C4-2B (cell line): ENCODE measurements at regions not wholly inside any gene's neighbourhood (a gene's known extent, or its start where the extent isn't known, plus 50 kb on each side); places are given as distances from the start of the nearest gene placed in this dataset.

ENCODE experiments used
- H3K27ac ChIP-seq: fragments of 450-650 bp; 2 replicates; pipeline ENCODE4 v1.5.1; 2017
- ZFX ChIP-seq: fragments of 450-650 bp; IDR thresholded peaks from 2 replicates; pipeline ENCODE4 v1.6.1; 2017
- TF ChIP-seq, protein P1 (sequence below): fragments of 450-650 bp; conservative IDR thresholded peaks from 2 replicates; pipeline ENCODE4 v1.5.1; 2017; ENCODE audit warnings: mild to moderate bottlenecking

DNA sequence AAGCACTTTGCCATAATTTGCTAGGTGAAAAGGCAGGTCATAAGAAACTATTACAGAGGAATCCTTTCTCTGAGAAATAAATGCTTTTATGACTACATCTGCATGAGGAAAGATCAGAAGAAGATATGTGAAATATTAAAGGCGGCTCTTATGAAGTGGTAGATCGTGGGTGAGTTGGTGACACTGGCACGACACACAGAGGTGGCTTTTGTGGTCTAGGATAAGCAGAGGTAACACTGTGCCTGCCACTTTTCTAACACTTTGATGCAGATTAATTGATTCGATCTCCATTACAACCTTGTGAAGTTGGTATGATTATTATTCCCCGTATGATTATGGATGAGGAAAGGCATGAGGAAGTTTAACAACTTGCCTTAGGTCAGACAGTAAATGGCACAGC lies 60.0 kb upstream of the ELK3 start:
- H3K27ac ChIP-seq = no peak overlapping the region

DNA sequence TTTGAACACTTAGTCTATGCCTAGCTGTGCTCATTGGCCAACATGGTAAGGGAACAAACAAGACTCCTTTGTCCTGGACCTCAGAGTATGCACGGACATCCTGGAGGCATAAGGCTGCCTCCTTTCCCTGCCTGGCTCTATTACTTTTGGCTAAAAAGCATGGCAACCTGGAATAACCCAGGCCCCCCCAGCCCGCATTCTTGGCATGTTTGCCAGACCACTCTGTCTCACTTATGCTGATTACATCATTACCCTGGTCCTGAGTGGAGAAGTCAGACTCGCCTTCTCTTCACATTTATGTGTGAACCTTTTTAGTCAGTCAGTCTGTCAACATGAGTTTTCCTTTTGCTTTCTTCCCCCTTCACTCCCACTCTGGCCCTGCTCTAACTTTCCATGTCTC lies 58.0 kb upstream of the ELK3 start:
- no peak for TF ChIP-seq ZFX
- TF ChIP-seq, protein P1, sequence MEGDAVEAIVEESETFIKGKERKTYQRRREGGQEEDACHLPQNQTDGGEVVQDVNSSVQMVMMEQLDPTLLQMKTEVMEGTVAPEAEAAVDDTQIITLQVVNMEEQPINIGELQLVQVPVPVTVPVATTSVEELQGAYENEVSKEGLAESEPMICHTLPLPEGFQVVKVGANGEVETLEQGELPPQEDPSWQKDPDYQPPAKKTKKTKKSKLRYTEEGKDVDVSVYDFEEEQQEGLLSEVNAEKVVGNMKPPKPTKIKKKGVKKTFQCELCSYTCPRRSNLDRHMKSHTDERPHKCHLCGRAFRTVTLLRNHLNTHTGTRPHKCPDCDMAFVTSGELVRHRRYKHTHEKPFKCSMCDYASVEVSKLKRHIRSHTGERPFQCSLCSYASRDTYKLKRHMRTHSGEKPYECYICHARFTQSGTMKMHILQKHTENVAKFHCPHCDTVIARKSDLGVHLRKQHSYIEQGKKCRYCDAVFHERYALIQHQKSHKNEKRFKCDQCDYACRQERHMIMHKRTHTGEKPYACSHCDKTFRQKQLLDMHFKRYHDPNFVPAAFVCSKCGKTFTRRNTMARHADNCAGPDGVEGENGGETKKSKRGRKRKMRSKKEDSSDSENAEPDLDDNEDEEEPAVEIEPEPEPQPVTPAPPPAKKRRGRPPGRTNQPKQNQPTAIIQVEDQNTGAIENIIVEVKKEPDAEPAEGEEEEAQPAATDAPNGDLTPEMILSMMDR = no peak
- H3K27ac ChIP-seq = no peak overlapping the region

More for the DNA sequence above, 60.0 kb upstream of the ELK3 start:
- no peak for TF ChIP-seq ZFX
- TF ChIP-seq, protein P1 = no peak

DNA sequence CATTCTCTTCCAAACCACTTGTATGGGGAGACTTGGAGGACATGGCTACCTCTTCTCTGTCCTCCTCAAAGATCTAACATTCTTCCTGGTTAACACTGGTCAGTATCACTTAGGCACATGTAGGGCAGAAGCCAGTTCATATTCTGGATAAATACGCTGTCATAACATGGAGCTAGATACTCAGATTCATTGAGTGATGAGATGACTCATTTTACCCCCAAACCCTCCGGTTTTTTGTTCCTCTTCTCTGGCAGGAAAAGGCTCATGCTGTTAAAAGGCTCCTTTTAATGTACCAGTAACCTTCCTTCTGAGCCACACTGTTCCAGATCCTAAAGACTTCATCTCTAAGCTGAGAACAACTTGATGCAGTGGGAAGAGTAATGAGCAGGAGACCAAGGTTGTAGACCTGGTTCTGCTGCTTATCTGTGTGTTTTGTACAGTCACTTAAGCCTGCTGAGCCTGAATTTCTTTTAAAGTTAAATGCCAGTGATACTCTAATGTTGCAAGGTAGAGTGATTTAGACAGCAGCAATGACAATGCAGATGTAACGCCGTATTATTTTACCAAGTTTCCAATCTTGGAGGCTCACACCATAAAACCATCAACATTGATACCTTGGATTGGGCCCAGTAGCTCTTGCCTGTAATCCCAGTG lies 57.3 kb upstream of the ELK3 start:
- H3K27ac ChIP-seq = no peak overlapping the region
- TF ChIP-seq ZFX = no peak
- TF ChIP-seq, protein P1 = no peak

DNA sequence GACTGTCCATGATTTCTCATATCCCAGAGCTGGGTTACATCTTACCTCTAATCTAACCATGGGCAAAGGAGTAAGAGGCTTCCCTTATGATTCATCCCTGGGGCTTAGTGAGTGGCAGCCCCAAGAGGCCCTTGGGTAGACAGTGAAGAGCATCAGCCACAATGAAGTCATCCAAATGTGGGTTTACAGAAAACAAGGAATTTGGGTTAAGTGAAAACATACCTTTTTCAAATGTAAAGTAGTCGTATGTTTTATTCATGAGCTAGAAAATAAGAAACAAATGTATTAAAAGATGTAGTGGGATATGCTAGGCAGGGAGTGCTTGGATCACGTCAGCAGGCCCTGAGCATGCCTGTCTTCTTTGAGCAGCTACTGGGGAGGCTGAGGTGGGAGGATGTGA lies 54.0 kb upstream of the ELK3 start:
- no peak for TF ChIP-seq ZFX
- TF ChIP-seq, protein P1 = no peak
- H3K27ac ChIP-seq = no peak overlapping the region

DNA sequence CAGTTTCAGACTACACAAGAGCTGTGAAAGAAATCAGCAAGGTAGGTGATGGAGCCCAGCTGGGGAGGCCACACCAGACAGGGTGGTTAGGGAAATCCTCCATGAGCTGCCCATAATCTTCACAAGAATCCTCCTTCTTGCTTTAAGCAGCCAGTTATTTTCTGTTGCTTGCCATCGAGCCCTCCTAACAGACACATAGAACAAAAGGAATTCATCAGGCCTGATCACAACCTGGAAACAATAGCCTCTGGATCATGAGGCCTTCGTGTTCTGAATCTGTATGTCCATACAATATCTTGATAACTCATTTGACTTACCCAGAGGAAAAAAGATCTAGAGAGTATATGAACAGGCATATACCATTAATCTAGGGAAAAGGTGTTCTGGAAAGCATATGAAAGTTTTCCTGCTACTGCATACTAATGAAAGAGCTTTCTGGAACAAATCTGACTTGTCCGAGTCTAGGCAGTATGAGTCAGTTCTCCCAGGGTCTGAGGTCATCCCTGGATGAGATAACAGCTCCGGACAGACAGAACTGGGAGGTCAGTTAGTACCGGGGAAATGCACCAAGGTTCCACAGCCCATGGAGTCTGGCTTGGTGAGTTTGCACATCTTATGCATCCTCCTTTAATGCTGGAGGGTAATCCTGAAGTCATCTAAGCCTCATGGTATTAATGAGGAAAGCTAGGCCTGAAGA lies 52.8 kb upstream of the ELK3 start:
- no peak for TF ChIP-seq ZFX
- TF ChIP-seq, protein P1 = no peak
- H3K27ac ChIP-seq = no peak overlapping the region

DNA sequence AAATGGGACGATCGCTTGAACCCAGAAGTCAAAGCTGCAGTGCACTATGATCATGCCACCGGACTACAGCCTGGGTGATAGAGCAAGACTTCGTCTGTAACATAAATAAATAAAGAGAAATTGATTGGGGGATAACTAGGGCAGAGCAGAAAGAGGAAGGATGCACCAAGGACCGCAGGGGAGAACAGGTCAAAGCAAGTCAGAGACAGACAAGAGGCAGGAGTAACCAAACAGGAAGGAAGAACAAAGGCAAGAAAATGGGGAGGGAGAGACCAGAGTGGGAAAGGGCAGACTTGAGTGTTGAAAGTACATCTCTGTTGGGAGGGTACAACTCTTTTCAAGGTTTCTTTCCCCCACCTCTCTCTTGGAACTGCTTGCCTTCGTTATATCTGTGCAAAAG lies 50.8 kb upstream of the ELK3 start:
- TF ChIP-seq, protein P1 = no peak
- no peak for TF ChIP-seq ZFX
- no peak overlapping the region for H3K27ac ChIP-seq

DNA sequence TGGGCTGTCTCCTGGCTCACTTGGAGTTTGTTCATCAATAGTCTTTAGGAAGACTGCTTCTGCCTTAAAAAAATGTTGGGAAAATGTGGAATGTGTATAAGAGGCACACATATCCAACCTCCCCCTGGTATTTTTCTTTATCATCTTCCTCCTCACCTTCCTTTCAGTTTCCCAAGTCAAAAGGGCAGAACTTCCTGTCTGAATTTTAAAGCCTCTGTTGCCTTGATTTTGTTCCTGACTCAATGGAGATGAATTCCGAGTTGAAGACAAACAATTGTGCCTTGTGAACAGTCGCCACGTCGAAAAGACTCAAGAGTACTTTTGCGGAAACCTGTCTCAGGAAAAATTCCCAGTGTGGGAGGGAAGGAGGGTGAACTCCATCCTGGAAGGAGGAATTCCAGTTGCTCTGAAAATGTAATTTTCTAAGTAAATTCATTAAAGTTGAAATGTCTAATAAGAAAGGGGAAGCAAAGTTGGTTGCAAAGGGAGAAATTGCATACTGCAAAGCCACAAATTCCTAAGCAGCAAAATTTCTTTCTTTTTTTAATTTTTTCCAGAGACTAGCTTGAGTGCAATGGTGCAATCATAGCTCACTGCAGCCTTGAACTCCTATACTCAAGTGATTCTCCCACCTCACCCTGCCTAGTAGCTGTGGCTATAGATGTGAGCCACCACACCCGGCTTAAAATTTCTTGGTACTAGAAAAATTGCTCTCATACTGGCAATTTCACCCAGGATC lies 50.2 kb upstream of the ELK3 start:
- H3K27ac ChIP-seq = no peak overlapping the region

More for the DNA sequence above, 50.2 kb upstream of the ELK3 start:
- TF ChIP-seq ZFX = no peak
- TF ChIP-seq, protein P1 = no peak
